Pancreas (tissue), 10 donors: ENCODE measurements at regions not wholly inside any gene's neighbourhood (a gene's known extent, or its start where the extent isn't known, plus 50 kb on each side); places are given as distances from the start of the nearest gene placed in this dataset.

Experiments
- ATAC-seq, 4 donors: fragments of 200-7000 bp; cut with Tn5 transposase; one replicate each; pipeline versions ENCODE4 v1.8.0 to v1.9.1; 2020; ENCODE audit warnings: mild to moderate bottlenecking in 4 of 4, moderate library complexity in 4 of 4
- DNase-seq, 6 donors: peaks; one replicate each; pipeline ENCODE4 v3.0.0-alpha.2; 2020
- FAIRE-seq: peaks from 2 replicates; lab custom pipeline; 2012; peaks lifted over from hg19 to GRCh38; lab: Jason Lieb, UNC
- H3K27ac ChIP-seq, 4 donors: fragments of 200-600 bp; sonication (generic); 1 replicate in 3 of 4; 2 replicates in 1 of 4; pipeline versions ENCODE4 v1.5.0 to v1.8.0; 2020
- H3K27me3 ChIP-seq, 4 donors: fragments of 200-600 bp; one replicate each; pipeline ENCODE4 v1.8.0; 2021
- H3K36me3 ChIP-seq, 3 donors: fragments of 200-600 bp; sonication (generic) in 1 of 3; one replicate each; pipeline versions ENCODE4 v1.5.0 to v1.8.0; 2020 to 2021
- H3K4me1 ChIP-seq, 3 donors: fragments of 200-600 bp; one replicate each; pipeline ENCODE4 v1.8.0; 2021
- H3K4me3 ChIP-seq, 4 donors: fragments of 200-600 bp; sonication (generic) in 2 of 4; one replicate each; pipeline versions ENCODE4 v1.5.0 to v1.8.0; 2020 to 2021
- H3K9me3 ChIP-seq, 4 donors: fragments of 200-600 bp; one replicate each; pipeline ENCODE4 v1.8.0; 2021
- WGBS, 2 donors: extraction: QIAGEN DNeasy Blood & Tissue Kit; methylation state at CpG; one replicate each; pipeline ENCODE4 v1.1.7; 2013; 5-methylcytosine and 5-hydroxymethylcytosine counted together
- intact Hi-C, 3 donors: fragments of 100-400 bp; cut with DNase I; formaldehyde crosslinking; loops; one replicate each; pipeline versions ENCODE4 v1.11.1 to v1.14.2; 2022
- TF ChIP-seq, protein P1 (sequence below), 4 donors: fragments of 200-600 bp; sonication (generic) in 3 of 4; IDR thresholded peaks; one replicate each; pipeline versions ENCODE4 v1.5.0 to v1.8.0; 2021; ENCODE audit warnings: antibody characterized with exemption in 4 of 4
- donor health status: healthy with polysubstance abuse.
- donor health status: DM: no; HTN: no; CAD: no; lungs with moderate emphysema.
- donor health status: DM: no; HTN: no; CAD: no.
- donor health status: control.
- donor health status: control.
- donor health status: Bipolar disorder and iron deficiency.
- donor health status: DM: yes; HTN: yes; CAD: no.
- donor health status: DM: no; HTN: no; CAD: no.
- donor health status: DM: no; HTN: no; CAD: no.
- donor health status: DM: yes; HTN: yes; CAD: no.

DNA sequence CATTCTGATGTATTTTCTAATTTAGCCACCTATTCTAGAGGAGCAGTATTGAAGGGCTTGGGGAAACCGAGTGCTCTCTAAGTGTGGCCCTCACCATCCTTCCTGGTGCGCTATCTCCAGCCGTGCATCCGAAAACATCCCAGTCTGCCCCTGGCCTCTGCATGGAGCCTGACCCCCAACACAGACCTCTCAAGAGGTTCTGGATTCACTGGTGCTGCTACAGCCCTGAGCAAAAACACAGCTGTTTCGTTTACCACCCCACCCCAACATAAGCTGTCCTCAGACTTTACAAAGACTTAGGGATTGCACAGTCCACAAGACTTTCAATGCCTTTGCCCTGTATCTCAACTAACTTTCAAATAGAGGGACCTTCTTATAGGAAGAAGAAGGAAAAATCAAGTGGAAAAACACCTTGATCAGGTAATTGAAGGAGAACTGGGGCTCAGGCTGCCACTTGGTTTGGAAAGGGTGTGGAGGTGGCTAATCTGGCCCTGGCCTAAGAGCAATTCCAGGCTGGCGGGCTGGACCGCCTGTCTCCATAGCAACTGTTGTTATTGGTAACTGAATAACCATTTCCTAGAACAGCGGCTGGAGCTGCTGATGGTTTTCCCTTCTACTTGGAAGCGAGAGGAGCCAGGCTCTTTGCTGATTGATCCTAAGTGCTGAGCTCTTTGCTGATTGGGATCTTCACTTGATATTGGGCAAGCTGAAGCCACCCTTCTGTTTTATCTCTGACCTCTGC is 90.2 kb upstream of the TOX2 start:
- no peak overlapping the region for H3K4me3 ChIP-seq
- no peaks in the 10 kb centered on the region for H3K9me3 ChIP-seq
- DNase-seq, result peak in 1 of 6 donors; percentile 15
- no peaks in the 10 kb centered on the region for H3K36me3 ChIP-seq
- intact Hi-C loops, result no loop called here
- H3K27me3 ChIP-seq, result peaks cover 0 to 13% (median 2%) of the 10 kb centered on the region in 4 donors
- peak in 1 of 4 donors; percentile 30 for ATAC-seq
- WGBS, 2 donors, result 41 to 43% methylated on average over 9 of the region's 9 CpGs
- FAIRE-seq, result no peak
- TF ChIP-seq, protein P1, sequence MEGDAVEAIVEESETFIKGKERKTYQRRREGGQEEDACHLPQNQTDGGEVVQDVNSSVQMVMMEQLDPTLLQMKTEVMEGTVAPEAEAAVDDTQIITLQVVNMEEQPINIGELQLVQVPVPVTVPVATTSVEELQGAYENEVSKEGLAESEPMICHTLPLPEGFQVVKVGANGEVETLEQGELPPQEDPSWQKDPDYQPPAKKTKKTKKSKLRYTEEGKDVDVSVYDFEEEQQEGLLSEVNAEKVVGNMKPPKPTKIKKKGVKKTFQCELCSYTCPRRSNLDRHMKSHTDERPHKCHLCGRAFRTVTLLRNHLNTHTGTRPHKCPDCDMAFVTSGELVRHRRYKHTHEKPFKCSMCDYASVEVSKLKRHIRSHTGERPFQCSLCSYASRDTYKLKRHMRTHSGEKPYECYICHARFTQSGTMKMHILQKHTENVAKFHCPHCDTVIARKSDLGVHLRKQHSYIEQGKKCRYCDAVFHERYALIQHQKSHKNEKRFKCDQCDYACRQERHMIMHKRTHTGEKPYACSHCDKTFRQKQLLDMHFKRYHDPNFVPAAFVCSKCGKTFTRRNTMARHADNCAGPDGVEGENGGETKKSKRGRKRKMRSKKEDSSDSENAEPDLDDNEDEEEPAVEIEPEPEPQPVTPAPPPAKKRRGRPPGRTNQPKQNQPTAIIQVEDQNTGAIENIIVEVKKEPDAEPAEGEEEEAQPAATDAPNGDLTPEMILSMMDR (IDR thresholded peaks at IDR 0.05), result no peak
- no peaks in the 10 kb centered on the region for H3K4me1 ChIP-seq
- H3K27ac ChIP-seq, result no peak overlapping the region

GRCh38 chr20:43821795-43822194 is 92.9 kb upstream of the TOX2 start:
- FAIRE-seq (no peak), ATAC-seq (no peak), DNase-seq (no peak)
- Histone ChIP-seq H3K4me3 (no peak overlapping the region), H3K4me1 (no peaks in the 10 kb centered on the region), H3K27ac (no peak overlapping the region), H3K9me3 (no peaks in the 10 kb centered on the region), H3K36me3 (no peaks in the 10 kb centered on the region), H3K27me3 (peaks cover 0 to 13% (median 2%) of the 10 kb centered on the region in 4 donors)
- intact Hi-C loops, result no loop called here
- WGBS, 2 donors, result 55 to 69% methylated on average over 3 of the region's 3 CpGs
- TF ChIP-seq, protein P1 (IDR thresholded peaks at IDR 0.05), result no peak

DNA sequence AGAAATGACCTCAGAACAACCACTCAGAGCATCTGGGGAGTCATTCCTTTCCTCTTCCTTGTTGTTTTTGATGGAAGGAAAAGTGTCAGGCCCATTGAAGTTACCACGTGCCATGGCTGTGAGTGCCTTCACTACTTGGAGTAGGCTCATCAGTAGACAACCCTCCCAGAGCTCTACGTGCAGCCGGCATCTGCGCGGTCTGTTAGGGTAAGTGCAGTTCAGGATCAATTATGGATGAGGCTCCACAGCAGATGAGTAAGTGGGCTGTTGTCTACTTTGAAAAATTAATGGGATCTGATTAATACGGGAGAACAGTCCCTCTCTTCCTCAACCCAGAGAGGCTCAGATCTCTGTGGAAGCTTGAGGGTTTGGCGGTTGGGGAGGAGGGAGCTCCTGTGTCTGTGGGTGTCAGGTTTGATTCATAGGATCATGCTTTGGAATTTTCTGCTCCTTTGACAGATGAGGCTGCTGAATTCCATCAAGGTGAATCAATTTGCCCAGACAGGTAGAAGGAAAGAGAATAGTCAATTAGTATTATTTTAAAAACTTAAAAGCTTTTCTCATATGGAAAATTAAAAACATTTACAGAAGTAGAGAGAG is 93.8 kb upstream of the TOX2 start:
- DNase-seq (no peak), FAIRE-seq (no peak), ATAC-seq (no peak)
- Histone ChIP-seq H3K27ac (no peak overlapping the region), H3K36me3 (no peaks in the 10 kb centered on the region), H3K27me3 (peaks cover 0 to 8% (median 2%) of the 10 kb centered on the region in 4 donors), H3K4me1 (no peaks in the 10 kb centered on the region), H3K4me3 (no peak overlapping the region), H3K9me3 (no peaks in the 10 kb centered on the region)
- TF ChIP-seq, protein P1 (IDR thresholded peaks at IDR 0.05), result no peak
- intact Hi-C loops, result no loop called here
- 67 to 83% methylated on average over 7 of the region's 7 CpGs for WGBS, 2 donors

GRCh38 chr20:43812216-43812615 is 85.4 kb upstream of the GTSF1L start:
- no peak for DNase-seq
- TF ChIP-seq, protein P1 (IDR thresholded peaks at IDR 0.05), result no peak
- FAIRE-seq, result no peak
- no peaks in the 10 kb centered on the region for H3K27me3 ChIP-seq
- H3K9me3 ChIP-seq, result no peaks in the 10 kb centered on the region
- no peaks in the 10 kb centered on the region for H3K36me3 ChIP-seq
- intact Hi-C loops, result no loop called here
- no peak for ATAC-seq
- no peak overlapping the region for H3K4me3 ChIP-seq
- no peaks in the 10 kb centered on the region for H3K4me1 ChIP-seq
- no peak overlapping the region for H3K27ac ChIP-seq
